Progenitor cell of endocrine pancreas (in vitro differentiated cells): ENCODE measurements at regions not wholly inside any gene's neighbourhood (a gene's known extent, or its start where the extent isn't known, plus 50 kb on each side); places are given as distances from the start of the nearest gene placed in this dataset.

Source experiments
- DNase-seq: peaks from one replicate; pipeline ENCODE4 v3.0.0; 2021; ENCODE audit warnings: low spot score; ENCODE audit not compliant: unreplicated experiment
- H3K27ac Mint-ChIP-seq: 2 replicates; pipeline ENCODE4 v1.8.0; 2021; ENCODE audit warnings: mild to moderate bottlenecking, moderate library complexity, mixed read lengths
- H3K27me3 Mint-ChIP-seq: 2 replicates; pipeline ENCODE4 v1.8.0; 2021; ENCODE audit warnings: mixed read lengths
- H3K36me3 Mint-ChIP-seq: 2 replicates; pipeline ENCODE4 v1.8.0; 2022; ENCODE audit warnings: mixed read lengths; ENCODE audit not compliant: insufficient read depth
- H3K4me1 Mint-ChIP-seq: 2 replicates; pipeline ENCODE4 v1.8.0; 2021; ENCODE audit warnings: low read depth, mixed read lengths
- H3K4me3 Mint-ChIP-seq: 2 replicates; pipeline ENCODE4 v1.8.0; 2021; ENCODE audit warnings: low read depth, mild to moderate bottlenecking, moderate library complexity, mixed read lengths
- H3K9me3 Mint-ChIP-seq: 2 replicates; pipeline ENCODE4 v1.8.0; 2021; ENCODE audit warnings: low read depth, mixed read lengths
- TF ChIP-seq, protein P1 (sequence below): fragments of 200-600 bp; sonication (generic); IDR thresholded peaks from one replicate; pipeline ENCODE4 v1.5.0; 2021; ENCODE audit warnings: antibody characterized with exemption, mild to moderate bottlenecking; ENCODE audit not compliant: unreplicated experiment

DNA sequence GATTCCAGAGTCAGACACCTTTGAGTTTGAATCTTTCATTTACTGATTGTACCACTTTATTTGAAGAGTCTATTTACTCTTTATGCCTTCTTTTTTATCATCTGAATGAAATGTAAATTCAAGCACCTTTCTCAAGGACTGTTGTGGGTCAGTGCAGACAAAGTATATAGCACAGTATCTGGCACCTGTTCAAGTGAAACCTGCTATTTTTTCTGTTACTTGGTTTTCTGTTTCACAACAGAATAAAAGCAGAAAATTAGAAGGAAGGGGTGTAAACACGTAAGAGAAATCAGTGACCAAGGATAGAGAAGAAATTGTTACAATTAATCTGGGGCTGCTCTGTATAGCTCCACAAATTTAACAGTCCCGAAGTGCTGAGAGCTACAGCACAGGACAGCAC, 357.4 kb downstream of the RSL24D1 start:
- no peaks in the 10 kb centered on the region for H3K27me3 Mint-ChIP-seq
- TF ChIP-seq, protein P1, sequence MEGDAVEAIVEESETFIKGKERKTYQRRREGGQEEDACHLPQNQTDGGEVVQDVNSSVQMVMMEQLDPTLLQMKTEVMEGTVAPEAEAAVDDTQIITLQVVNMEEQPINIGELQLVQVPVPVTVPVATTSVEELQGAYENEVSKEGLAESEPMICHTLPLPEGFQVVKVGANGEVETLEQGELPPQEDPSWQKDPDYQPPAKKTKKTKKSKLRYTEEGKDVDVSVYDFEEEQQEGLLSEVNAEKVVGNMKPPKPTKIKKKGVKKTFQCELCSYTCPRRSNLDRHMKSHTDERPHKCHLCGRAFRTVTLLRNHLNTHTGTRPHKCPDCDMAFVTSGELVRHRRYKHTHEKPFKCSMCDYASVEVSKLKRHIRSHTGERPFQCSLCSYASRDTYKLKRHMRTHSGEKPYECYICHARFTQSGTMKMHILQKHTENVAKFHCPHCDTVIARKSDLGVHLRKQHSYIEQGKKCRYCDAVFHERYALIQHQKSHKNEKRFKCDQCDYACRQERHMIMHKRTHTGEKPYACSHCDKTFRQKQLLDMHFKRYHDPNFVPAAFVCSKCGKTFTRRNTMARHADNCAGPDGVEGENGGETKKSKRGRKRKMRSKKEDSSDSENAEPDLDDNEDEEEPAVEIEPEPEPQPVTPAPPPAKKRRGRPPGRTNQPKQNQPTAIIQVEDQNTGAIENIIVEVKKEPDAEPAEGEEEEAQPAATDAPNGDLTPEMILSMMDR, result no peak
- no peak overlapping the region for H3K27ac Mint-ChIP-seq
- no peaks in the 10 kb centered on the region for H3K36me3 Mint-ChIP-seq
- peaks cover 2% of the 10 kb centered on the region for H3K4me1 Mint-ChIP-seq
- H3K9me3 Mint-ChIP-seq, result peaks cover 3% of the 10 kb centered on the region
- no peak overlapping the region for H3K4me3 Mint-ChIP-seq
- DNase-seq, result no peak

DNA sequence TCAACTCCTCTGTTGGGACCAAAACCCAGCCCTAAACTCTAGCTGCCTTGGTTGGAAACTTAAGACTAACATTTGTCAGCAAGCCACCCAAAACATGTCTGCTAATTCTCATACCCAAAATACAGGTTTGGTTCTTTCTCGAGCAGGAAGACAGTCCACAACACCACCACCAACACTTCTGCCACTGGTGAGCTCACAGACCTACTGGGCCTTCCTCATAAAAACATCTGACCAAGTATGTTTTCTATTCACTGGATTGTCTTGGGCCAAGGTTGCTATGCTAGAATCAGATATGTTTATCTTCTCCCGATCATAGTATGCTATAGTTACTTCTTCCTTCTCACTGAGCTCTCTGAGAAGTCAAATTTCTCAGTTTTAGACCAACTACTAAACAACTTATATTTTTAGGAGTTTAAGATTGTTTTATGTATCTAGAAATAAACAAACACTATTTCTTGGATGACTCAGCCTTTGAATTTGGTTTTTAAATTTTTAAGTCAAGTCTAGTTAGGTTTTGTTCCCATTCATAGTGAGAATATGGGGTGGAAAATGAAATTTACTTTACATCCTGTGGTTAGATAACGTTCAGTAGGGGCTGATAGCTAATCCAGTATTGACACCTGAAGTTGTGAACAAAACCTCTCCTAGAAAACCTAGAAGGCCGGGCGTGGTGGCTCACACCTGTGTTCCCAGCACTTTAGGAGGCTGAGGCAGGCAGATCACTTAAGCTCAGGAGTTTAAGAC, 360.5 kb downstream of the RSL24D1 start:
- DNase-seq, result no peak
- H3K36me3 Mint-ChIP-seq, result no peaks in the 10 kb centered on the region
- TF ChIP-seq, protein P1, result no peak
- peaks cover 3% of the 10 kb centered on the region for H3K9me3 Mint-ChIP-seq
- no peaks in the 10 kb centered on the region for H3K27me3 Mint-ChIP-seq
- no peak overlapping the region for H3K27ac Mint-ChIP-seq
- H3K4me1 Mint-ChIP-seq, result peaks cover 2% of the 10 kb centered on the region
- no peak overlapping the region for H3K4me3 Mint-ChIP-seq

DNA sequence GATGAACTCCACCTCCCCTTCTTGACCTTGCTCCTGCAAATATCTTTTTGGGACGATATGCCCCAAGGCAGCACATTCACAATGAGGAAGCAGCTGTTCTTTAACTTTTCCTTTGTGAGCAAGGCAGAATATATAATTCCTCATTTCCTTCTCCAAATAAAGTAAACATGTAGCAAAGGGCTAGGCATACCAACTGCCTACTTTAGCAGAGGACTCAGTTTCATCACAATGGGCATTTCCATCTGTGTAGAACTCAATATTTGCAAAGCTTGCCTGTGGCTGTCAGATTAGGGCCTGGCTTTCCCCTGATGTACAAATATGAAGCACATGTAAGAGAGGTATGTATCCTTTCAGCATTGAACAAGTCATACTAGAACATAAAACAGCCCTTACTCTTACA, 366.9 kb downstream of the RSL24D1 start:
- Mint-ChIP-seq H3K4me1 (no peaks in the 10 kb centered on the region), H3K36me3 (peaks cover 1% of the 10 kb centered on the region), H3K4me3 (no peak overlapping the region), H3K27ac (no peak overlapping the region), H3K27me3 (no peaks in the 10 kb centered on the region), H3K9me3 (peaks cover 12% of the 10 kb centered on the region)
- DNase-seq, result no peak
- TF ChIP-seq, protein P1, result no peak

DNA sequence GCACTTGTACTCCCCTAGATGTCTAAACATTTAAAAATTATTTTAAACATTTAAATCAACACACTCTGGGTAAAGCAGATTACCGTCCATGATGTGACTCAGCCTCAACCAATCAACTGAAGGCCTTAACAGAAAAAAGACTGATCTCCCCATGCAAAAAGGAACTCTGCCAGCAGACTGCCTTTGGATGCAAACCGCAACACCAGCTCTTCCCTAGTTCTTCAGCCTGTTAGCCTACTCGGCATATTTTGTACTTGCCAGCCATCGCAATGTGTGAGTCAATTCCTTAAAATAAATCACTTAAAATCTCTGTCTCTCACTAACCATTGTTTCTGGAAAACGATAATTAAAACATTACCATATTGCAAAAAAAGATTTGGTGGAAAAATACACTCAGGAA, 375.9 kb downstream of the RSL24D1 start:
- H3K36me3 Mint-ChIP-seq, result no peaks in the 10 kb centered on the region
- no peaks in the 10 kb centered on the region for H3K4me1 Mint-ChIP-seq
- no peaks in the 10 kb centered on the region for H3K27me3 Mint-ChIP-seq
- no peak overlapping the region for H3K4me3 Mint-ChIP-seq
- H3K27ac Mint-ChIP-seq, result no peak overlapping the region
- no peak for DNase-seq
- peaks cover 14% of the 10 kb centered on the region for H3K9me3 Mint-ChIP-seq
- TF ChIP-seq, protein P1, result no peak

DNA sequence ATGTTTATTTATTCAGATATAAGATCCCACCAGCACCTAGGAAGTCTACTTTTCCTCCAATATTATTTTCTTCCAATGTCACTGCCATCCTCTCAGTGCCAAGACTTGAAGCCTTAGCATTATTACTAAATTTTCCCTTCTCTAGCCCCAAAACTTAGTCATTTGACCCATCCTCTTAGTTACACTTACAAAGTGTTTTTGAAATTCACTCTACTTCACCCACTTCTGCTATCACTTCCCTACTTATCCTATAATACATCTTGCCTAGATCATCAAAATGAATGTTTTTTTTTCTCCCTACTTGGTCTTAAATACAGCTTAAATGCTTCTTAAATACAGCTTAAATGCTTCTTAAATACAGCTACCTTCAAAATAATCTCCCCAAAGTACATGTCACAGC, 376.6 kb downstream of the RSL24D1 start:
- H3K36me3 Mint-ChIP-seq, result no peaks in the 10 kb centered on the region
- no peak overlapping the region for H3K27ac Mint-ChIP-seq
- TF ChIP-seq, protein P1, result no peak
- peaks cover 14% of the 10 kb centered on the region for H3K9me3 Mint-ChIP-seq
- DNase-seq, result no peak
- H3K4me1 Mint-ChIP-seq, result no peaks in the 10 kb centered on the region
- no peak overlapping the region for H3K4me3 Mint-ChIP-seq
- H3K27me3 Mint-ChIP-seq, result no peaks in the 10 kb centered on the region
